ENCODE measurements at regions not wholly inside any gene's neighbourhood (a gene's known extent, or its start where the extent isn't known, plus 50 kb on each side); places are given as distances from the start of the nearest gene placed in this dataset.

DNA sequence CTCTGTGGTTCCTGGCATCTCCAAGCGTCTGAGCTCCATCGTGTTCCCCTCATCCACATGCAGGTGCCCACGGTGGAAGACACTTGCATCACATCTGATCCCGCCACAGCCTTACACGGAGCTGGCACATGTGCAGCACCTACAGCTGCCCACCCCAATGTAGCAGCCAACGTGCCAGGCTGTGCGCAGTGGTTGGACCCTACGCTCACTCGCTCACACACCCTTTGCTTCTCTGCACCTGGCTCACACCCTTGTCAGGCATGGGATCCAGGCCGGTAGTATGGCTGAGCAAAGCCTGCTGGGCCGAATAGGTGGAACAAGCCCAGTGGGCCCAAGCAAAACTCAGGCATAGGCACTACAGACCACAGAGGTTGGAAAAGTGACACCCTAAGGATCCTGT lies 567.2 kb downstream of the FSCB start:
- no peak overlapping the region for H3K27ac ChIP-seq (ENCODE audit: extremely low read length, insufficient read depth, low read length)
- no TSS peak for BruUV-seq (replicated peaks)
- WGBS (ENCODE audit: low lambda C conversion rate) = 6% methylated on average over 2 of the region's 11 CpGs
- FAIRE-seq (no peak), ATAC-seq (peak; percentile 28; the same call in 1 of the 3 replicates), DNase-seq (ENCODE audit: low spot score) (no peak)
- H4K20me1 ChIP-seq (ENCODE audit: insufficient read depth, low read length) = no peaks in the 10 kb centered on the region
- ChIA-PET POLR2A (no interaction called here), CTCF (ENCODE audit: low intra/inter-chr PET ratio, low total read pairs) (no interaction called here)
- in situ Hi-C loops (cut with HindIII; ENCODE audit: extremely low pct_ligation_motif_present, low pct_unique_long_range_greater_than_20kb) (no loop called here), intact Hi-C loops (cut with micrococcal nuclease; ENCODE audit: unreplicated experiment) (no loop called here)
- H3K9ac ChIP-seq (ENCODE audit: insufficient read depth, low read depth, low read length) = no peak overlapping the region
- no peak overlapping the region for H3K4me3 ChIP-seq (replicated peaks in 1 of 3; ENCODE audit: insufficient read depth in 1 of 3, low read depth in 2 of 3, low read length in 3 of 3)
- H3K4me1 ChIP-seq (ENCODE audit: insufficient read depth, low read length) = no peaks in the 10 kb centered on the region; the same call in 1 of the 2 replicates
- H3K79me2 ChIP-seq (ENCODE audit: insufficient read depth, low read length) = no peaks in the 10 kb centered on the region
- no peak overlapping the region for H3K4me2 ChIP-seq (ENCODE audit: low read depth, low read length)
- no peak overlapping the region for H2AFZ ChIP-seq (ENCODE audit: low read length)
- no peak for TF ChIP-seq STAG1 (CRISPR knock-in tag; IDR thresholded peaks at IDR 0.05)
- TF ChIP-seq, protein P1, sequence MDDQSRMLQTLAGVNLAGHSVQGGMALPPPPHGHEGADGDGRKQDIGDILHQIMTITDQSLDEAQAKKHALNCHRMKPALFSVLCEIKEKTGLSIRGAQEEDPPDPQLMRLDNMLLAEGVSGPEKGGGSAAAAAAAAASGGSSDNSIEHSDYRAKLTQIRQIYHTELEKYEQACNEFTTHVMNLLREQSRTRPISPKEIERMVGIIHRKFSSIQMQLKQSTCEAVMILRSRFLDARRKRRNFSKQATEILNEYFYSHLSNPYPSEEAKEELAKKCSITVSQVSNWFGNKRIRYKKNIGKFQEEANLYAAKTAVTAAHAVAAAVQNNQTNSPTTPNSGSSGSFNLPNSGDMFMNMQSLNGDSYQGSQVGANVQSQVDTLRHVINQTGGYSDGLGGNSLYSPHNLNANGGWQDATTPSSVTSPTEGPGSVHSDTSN (CRISPR knock-in tag; IDR thresholded peaks at IDR 0.05; ENCODE audit: borderline replicate concordance) = no peak
- no peak for TF ChIP-seq NONO (IDR thresholded peaks at IDR 0.05)
- TF ChIP-seq NONO (CRISPR knock-in tag; conservative IDR thresholded peaks at IDR 0.05) = no peak
- TF ChIP-seq, protein P2, sequence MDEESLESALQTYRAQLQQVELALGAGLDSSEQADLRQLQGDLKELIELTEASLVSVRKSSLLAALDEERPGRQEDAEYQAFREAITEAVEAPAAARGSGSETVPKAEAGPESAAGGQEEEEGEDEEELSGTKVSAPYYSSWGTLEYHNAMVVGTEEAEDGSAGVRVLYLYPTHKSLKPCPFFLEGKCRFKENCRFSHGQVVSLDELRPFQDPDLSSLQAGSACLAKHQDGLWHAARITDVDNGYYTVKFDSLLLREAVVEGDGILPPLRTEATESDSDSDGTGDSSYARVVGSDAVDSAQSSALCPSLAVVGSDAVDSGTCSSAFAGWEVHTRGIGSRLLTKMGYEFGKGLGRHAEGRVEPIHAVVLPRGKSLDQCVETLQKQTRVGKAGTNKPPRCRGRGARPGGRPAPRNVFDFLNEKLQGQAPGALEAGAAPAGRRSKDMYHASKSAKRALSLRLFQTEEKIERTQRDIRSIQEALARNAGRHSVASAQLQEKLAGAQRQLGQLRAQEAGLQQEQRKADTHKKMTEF (CRISPR knock-in tag; IDR thresholded peaks at IDR 0.05) = no peak
- no peak for TF ChIP-seq HDAC1 (CRISPR knock-in tag; IDR thresholded peaks at IDR 0.05)
- TF ChIP-seq, protein P3, sequence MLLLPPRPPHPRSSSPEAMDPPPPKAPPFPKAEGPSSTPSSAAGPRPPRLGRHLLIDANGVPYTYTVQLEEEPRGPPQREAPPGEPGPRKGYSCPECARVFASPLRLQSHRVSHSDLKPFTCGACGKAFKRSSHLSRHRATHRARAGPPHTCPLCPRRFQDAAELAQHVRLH (CRISPR knock-in tag; IDR thresholded peaks at IDR 0.05; ENCODE audit: borderline replicate concordance, low read depth) = no peak
- TF ChIP-seq, protein P4, sequence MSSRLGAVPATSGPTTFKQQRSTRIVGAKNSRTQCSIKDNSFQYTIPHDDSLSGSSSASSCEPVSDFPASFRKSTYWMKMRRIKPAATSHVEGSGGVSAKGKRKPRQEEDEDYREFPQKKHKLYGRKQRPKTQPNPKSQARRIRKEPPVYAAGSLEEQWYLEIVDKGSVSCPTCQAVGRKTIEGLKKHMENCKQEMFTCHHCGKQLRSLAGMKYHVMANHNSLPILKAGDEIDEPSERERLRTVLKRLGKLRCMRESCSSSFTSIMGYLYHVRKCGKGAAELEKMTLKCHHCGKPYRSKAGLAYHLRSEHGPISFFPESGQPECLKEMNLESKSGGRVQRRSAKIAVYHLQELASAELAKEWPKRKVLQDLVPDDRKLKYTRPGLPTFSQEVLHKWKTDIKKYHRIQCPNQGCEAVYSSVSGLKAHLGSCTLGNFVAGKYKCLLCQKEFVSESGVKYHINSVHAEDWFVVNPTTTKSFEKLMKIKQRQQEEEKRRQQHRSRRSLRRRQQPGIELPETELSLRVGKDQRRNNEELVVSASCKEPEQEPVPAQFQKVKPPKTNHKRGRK (CRISPR knock-in tag; IDR thresholded peaks at IDR 0.05) = no peak
- TF ChIP-seq, protein P5, sequence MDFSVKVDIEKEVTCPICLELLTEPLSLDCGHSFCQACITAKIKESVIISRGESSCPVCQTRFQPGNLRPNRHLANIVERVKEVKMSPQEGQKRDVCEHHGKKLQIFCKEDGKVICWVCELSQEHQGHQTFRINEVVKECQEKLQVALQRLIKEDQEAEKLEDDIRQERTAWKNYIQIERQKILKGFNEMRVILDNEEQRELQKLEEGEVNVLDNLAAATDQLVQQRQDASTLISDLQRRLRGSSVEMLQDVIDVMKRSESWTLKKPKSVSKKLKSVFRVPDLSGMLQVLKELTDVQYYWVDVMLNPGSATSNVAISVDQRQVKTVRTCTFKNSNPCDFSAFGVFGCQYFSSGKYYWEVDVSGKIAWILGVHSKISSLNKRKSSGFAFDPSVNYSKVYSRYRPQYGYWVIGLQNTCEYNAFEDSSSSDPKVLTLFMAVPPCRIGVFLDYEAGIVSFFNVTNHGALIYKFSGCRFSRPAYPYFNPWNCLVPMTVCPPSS (IDR thresholded peaks at IDR 0.05) = no peak
- TF ChIP-seq REXO4 (CRISPR knock-in tag; IDR thresholded peaks at IDR 0.05; ENCODE audit: borderline replicate concordance) = no peak
- no peak for TF ChIP-seq ATF7 (IDR thresholded peaks at IDR 0.05)
- no peak for TF ChIP-seq ATF7 (CRISPR knock-in tag; IDR thresholded peaks at IDR 0.05)
- H3K9me3 ChIP-seq (ENCODE audit: low read length) = no peaks in the 10 kb centered on the region; the same call in 1 of the 2 replicates
- H3K27me3 ChIP-seq (ENCODE audit: control insufficient read depth in 1 of 2, insufficient read depth in 2 of 2, low read length in 2 of 2) = no peaks in the 10 kb centered on the region; a peak in 1 of 5 replicates
- H3K36me3 ChIP-seq (replicated peaks in 1 of 2; ENCODE audit: control insufficient read depth in 1 of 2, insufficient read depth in 2 of 2, low read length in 2 of 2) = no peaks in the 10 kb centered on the region
